Psoas muscle (tissue), 7 donors: ENCODE measurements at regions not wholly inside any gene's neighbourhood (a gene's known extent, or its start where the extent isn't known, plus 50 kb on each side); places are given as distances from the start of the nearest gene placed in this dataset.

ENCODE experiments used
- ATAC-seq, 4 donors: fragments of 200-7000 bp; cut with Tn5 transposase; one replicate each; pipeline ENCODE4 v1.9.1; 2020; ENCODE audit warnings: moderate library complexity in 3 of 4, mild to moderate bottlenecking in 2 of 4
- DNase-seq, 2 donors: peaks; one replicate each; pipeline ENCODE4 v3.0.0-alpha.2; 2020
- H3K27ac ChIP-seq: fragments of 200-600 bp; one replicate; pipeline ENCODE4 v1.8.0; 2022
- H3K27me3 ChIP-seq, 3 donors: fragments of 200-600 bp in 1 of 3; one replicate each; pipeline versions ENCODE4 v1.6.1 to v1.8.0; 2013 to 2022; ENCODE audit warnings: low read length in 2 of 3, mild to moderate bottlenecking in 2 of 3, moderate library complexity in 1 of 3; ENCODE audit not compliant: insufficient read depth in 3 of 3
- H3K36me3 ChIP-seq, 2 donors: fragments of 200-600 bp in 1 of 2; one replicate each; pipeline versions ENCODE4 v1.6.1 to v1.8.0; 2013 to 2022; ENCODE audit warnings: low read depth in 1 of 2, mild to moderate bottlenecking in 1 of 2, moderate library complexity in 1 of 2; ENCODE audit not compliant: insufficient read depth in 1 of 2
- H3K4me1 ChIP-seq: fragments of 200-600 bp; one replicate; pipeline ENCODE4 v1.8.0; 2022
- H3K4me3 ChIP-seq: fragments of 200-600 bp; one replicate; pipeline ENCODE4 v1.8.0; 2022; ENCODE audit warnings: mild to moderate bottlenecking
- H3K9me3 ChIP-seq: fragments of 200-600 bp; one replicate; pipeline ENCODE4 v1.8.0; 2022
- WGBS, 3 donors: extraction: QIAGEN DNeasy Blood & Tissue Kit; methylation state at CpG; one replicate each; pipeline versions ENCODE4 v1.1.6 to v1.1.7; 2013; 5-methylcytosine and 5-hydroxymethylcytosine counted together
- intact Hi-C, 2 donors: fragments of 100-400 bp; cut with DNase I; formaldehyde crosslinking; loops; one replicate each; pipeline versions ENCODE4 v1.11.0 to v1.14.2; 2022
- TF ChIP-seq, protein P1 (sequence below): fragments of 200-600 bp; IDR thresholded peaks from one replicate; pipeline ENCODE4 v1.8.0; 2022; ENCODE audit warnings: antibody characterized with exemption
- donor health status: healthy with polysubstance abuse.
- donor health status: DM: no; HTN: no; CAD: no; lungs with moderate emphysema.
- donor health status: Bipolar disorder and iron deficiency.
- donor health status: healthy.
- donor health status: DM: yes; HTN: yes; CAD: no.
- donor health status: DM: no; HTN: no; CAD: no.
- donor health status: DM: yes; HTN: yes; CAD: no.

DNA sequence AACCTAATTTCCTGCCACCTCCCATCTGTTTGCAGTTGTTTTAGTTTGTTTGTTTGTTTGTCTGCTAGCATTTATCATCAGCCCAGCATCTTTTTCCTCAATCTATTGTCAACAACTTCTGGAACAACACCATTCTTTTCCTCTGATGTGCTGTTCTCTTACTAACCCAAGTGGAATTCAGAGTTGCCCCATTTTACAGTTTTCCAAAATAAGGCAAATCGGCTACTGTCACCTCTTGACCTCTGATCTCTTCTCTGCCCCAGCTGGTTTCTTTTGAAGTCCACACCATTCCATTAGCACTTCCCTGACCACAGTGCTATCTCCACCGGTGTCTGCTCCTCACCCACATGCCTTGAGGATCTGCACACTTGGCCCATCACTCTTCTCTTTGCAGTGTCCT, 102.4 kb downstream of the EFNB2 start:
- intact Hi-C loops: no loop called here
- WGBS, 3 donors: 42 to 45% (median 44%) methylated on average over 2 of the region's 2 CpGs
- no peak for DNase-seq

GRCh38 chr13:106432636-106433035, 102.8 kb downstream of the EFNB2 start:
- ATAC-seq (no peak), DNase-seq (no peak)
- 57 to 69% (median 58%) methylated on average over 3 of the region's 3 CpGs for WGBS, 3 donors
- Histone ChIP-seq H3K27me3 (no peaks in the 10 kb centered on the region), H3K36me3 (no peaks in the 10 kb centered on the region), H3K4me3 (no peak overlapping the region), H3K4me1 (no peaks in the 10 kb centered on the region), H3K9me3 (no peaks in the 10 kb centered on the region), H3K27ac (no peak overlapping the region)
- intact Hi-C loops: no loop called here
- TF ChIP-seq, protein P1, sequence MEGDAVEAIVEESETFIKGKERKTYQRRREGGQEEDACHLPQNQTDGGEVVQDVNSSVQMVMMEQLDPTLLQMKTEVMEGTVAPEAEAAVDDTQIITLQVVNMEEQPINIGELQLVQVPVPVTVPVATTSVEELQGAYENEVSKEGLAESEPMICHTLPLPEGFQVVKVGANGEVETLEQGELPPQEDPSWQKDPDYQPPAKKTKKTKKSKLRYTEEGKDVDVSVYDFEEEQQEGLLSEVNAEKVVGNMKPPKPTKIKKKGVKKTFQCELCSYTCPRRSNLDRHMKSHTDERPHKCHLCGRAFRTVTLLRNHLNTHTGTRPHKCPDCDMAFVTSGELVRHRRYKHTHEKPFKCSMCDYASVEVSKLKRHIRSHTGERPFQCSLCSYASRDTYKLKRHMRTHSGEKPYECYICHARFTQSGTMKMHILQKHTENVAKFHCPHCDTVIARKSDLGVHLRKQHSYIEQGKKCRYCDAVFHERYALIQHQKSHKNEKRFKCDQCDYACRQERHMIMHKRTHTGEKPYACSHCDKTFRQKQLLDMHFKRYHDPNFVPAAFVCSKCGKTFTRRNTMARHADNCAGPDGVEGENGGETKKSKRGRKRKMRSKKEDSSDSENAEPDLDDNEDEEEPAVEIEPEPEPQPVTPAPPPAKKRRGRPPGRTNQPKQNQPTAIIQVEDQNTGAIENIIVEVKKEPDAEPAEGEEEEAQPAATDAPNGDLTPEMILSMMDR: no peak

More for the DNA sequence above, 102.4 kb downstream of the EFNB2 start:
- H3K9me3 ChIP-seq: no peaks in the 10 kb centered on the region
- no peaks in the 10 kb centered on the region for H3K36me3 ChIP-seq
- ATAC-seq: no peak
- H3K4me1 ChIP-seq: no peaks in the 10 kb centered on the region
- H3K4me3 ChIP-seq: no peak overlapping the region
- no peak overlapping the region for H3K27ac ChIP-seq
- TF ChIP-seq, protein P1: no peak
- no peaks in the 10 kb centered on the region for H3K27me3 ChIP-seq

- TF ChIP-seq, protein P1: no peak
- no peak for DNase-seq
- Histone ChIP-seq H3K4me3 (no peak overlapping the region), H3K9me3 (no peaks in the 10 kb centered on the region), H3K27me3 (peaks cover 0 to 2% (median 0%) of the 10 kb centered on the region in 3 donors), H3K27ac (no peak overlapping the region), H3K4me1 (no peaks in the 10 kb centered on the region), H3K36me3 (no peaks in the 10 kb centered on the region)
- intact Hi-C loops: no loop called here
- ATAC-seq: no peak
- whole genome bisulfite sequencing, 3 donors: 83 to 87% (median 86%) methylated on average over 4 of the region's 4 CpGs
Measured at GRCh38 chr13:106426909-106427308, 108.6 kb downstream of the EFNB2 start.

- H3K9me3 ChIP-seq: no peaks in the 10 kb centered on the region
- no peaks in the 10 kb centered on the region for H3K36me3 ChIP-seq
- no peak for ATAC-seq
- H3K27me3 ChIP-seq: peaks cover 0 to 2% (median 0%) of the 10 kb centered on the region in 3 donors
- H3K4me1 ChIP-seq: no peaks in the 10 kb centered on the region
- H3K27ac ChIP-seq: no peak overlapping the region
- TF ChIP-seq, protein P1: no peak
- no peak for DNase-seq
- WGBS, 3 donors: 89 to 93% (median 91%) methylated on average over 17 of the region's 17 CpGs
- intact Hi-C loops: no loop called here
- no peak overlapping the region for H3K4me3 ChIP-seq
Measured at GRCh38 chr13:106425661-106426060, 109.8 kb downstream of the EFNB2 start.

DNA sequence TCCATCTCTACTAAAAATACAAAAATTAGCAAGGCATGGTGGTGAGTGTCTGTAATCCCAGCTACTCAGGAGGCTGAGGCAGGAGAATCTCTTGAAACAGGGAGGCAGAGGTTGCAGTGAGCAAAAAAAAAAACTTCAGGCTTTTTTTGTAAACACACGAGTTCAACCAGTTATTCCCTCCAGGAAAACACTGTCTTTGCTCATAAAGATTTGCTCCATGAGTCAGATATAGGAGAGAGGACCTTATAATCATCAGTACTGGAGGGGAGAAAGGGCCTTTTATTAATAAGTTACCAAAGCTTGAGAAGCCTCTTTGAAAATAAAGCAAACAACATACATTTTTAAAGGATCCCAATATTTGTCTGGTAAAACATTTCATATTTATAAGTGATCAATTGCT, 110.7 kb downstream of the EFNB2 start:
- Histone ChIP-seq H3K9me3 (no peaks in the 10 kb centered on the region), H3K4me1 (no peaks in the 10 kb centered on the region), H3K27ac (no peak overlapping the region), H3K36me3 (no peaks in the 10 kb centered on the region), H3K4me3 (no peak overlapping the region), H3K27me3 (peaks cover 0 to 2% (median 0%) of the 10 kb centered on the region in 3 donors)
- no peak for ATAC-seq
- TF ChIP-seq, protein P1: no peak
- no peak for DNase-seq
- WGBS, 3 donors: 34 to 82% (median 55%) methylated on average over 1 of the region's 1 CpG
- intact Hi-C loops: no loop called here
